SU-DHL-6 (cell line): ENCODE measurements at regions not wholly inside any gene's neighbourhood (a gene's known extent, or its start where the extent isn't known, plus 50 kb on each side); places are given as distances from the start of the nearest gene placed in this dataset.

Experiments used
- CTCF ChIP-seq: fragments of 200-600 bp; sonication (generic); IDR thresholded peaks from one replicate; pipeline ENCODE4 v1.5.1; 2017; ENCODE audit warnings: antibody characterized with exemption, mild to moderate bottlenecking, low read length, moderate library complexity; ENCODE audit not compliant: insufficient read depth, poor library complexity, severe bottlenecking
- EZH2phosphoT487 ChIP-seq: fragments of 200-600 bp; sonication (generic), shearing (Covaris generic); conservative IDR thresholded peaks from 2 replicates; pipeline ENCODE4 v1.6.1; 2018; ENCODE audit warnings: mild to moderate bottlenecking, antibody characterized with exemption, low read length, moderate library complexity, mixed read lengths

GRCh38 chr7:94170836-94171235 is 166.7 kb upstream of the BET1 start:
- no peak for TF ChIP-seq CTCF
- no peak for TF ChIP-seq EZH2phosphoT487
